ENCODE measurements at regions not wholly inside any gene's neighbourhood (a gene's known extent, or its start where the extent isn't known, plus 50 kb on each side); places are given as distances from the start of the nearest gene placed in this dataset.

GRCh38 chr4:123615901-123616300 is 219.3 kb downstream of the SPRY1 start:
- Histone ChIP-seq H3K4me3 (ENCODE audit: low read length) (no peak overlapping the region), H3K27ac (ENCODE audit: low read length) (no peak overlapping the region), H3K4me1 (ENCODE audit: control insufficient read depth, insufficient read depth, low read length) (peaks cover 6% of the 10 kb centered on the region), H3K27me3 (ENCODE audit: control insufficient read depth, insufficient read depth, low read length) (no peaks in the 10 kb centered on the region), H3K36me3 (ENCODE audit: control insufficient read depth, insufficient read depth, low read length) (no peaks in the 10 kb centered on the region), H3K9me3 (ENCODE audit: control insufficient read depth, low read depth, low read length) (no peaks in the 10 kb centered on the region)
- 100% methylated on average over 1 of the region's 2 CpGs for WGBS (ENCODE audit: insufficient coverage, low lambda C conversion rate)
- DNase-seq, result no peak

- Histone ChIP-seq H3K4me3 (ENCODE audit: low read length) (no peak overlapping the region), H3K4me1 (ENCODE audit: control insufficient read depth, insufficient read depth, low read length) (peaks cover 6% of the 10 kb centered on the region), H3K9me3 (ENCODE audit: control insufficient read depth, low read depth, low read length) (no peaks in the 10 kb centered on the region), H3K27me3 (ENCODE audit: control insufficient read depth, insufficient read depth, low read length) (no peaks in the 10 kb centered on the region), H3K27ac (ENCODE audit: low read length) (no peak overlapping the region), H3K36me3 (ENCODE audit: control insufficient read depth, insufficient read depth, low read length) (no peaks in the 10 kb centered on the region)
- DNase-seq, result peak; percentile 64 to 76
- WGBS (ENCODE audit: insufficient coverage, low lambda C conversion rate), result no CpG with 5 or more reads among the region's 6 CpGs
These were observed 220.4 kb downstream of the SPRY1 start for GRCh38 chr4:123616951-123617461.

- Histone ChIP-seq H3K4me1 (ENCODE audit: control insufficient read depth, insufficient read depth, low read length) (peaks cover 6% of the 10 kb centered on the region), H3K27me3 (ENCODE audit: control insufficient read depth, insufficient read depth, low read length) (no peaks in the 10 kb centered on the region), H3K4me3 (ENCODE audit: low read length) (no peak overlapping the region), H3K9me3 (ENCODE audit: control insufficient read depth, low read depth, low read length) (no peaks in the 10 kb centered on the region), H3K27ac (ENCODE audit: low read length) (no peak overlapping the region), H3K36me3 (ENCODE audit: control insufficient read depth, insufficient read depth, low read length) (no peaks in the 10 kb centered on the region)
- WGBS (ENCODE audit: insufficient coverage, low lambda C conversion rate), result no CpG with 5 or more reads among the region's 1 CpG
- no peak for DNase-seq
These were observed 221.2 kb downstream of the SPRY1 start for GRCh38 chr4:123617791-123618190.

GRCh38 chr4:123618606-123619005 is 222.0 kb downstream of the SPRY1 start:
- H3K36me3 ChIP-seq (ENCODE audit: control insufficient read depth, insufficient read depth, low read length), result no peaks in the 10 kb centered on the region
- peaks cover 6% of the 10 kb centered on the region for H3K4me1 ChIP-seq (ENCODE audit: control insufficient read depth, insufficient read depth, low read length)
- no peak overlapping the region for H3K27ac ChIP-seq (ENCODE audit: low read length)
- H3K4me3 ChIP-seq (ENCODE audit: low read length), result no peak overlapping the region
- WGBS (ENCODE audit: insufficient coverage, low lambda C conversion rate), result no CpG with 5 or more reads among the region's 1 CpG
- peak in 1 of 2 donors; percentile 52 for DNase-seq
- no peaks in the 10 kb centered on the region for H3K27me3 ChIP-seq (ENCODE audit: control insufficient read depth, insufficient read depth, low read length)
- no peaks in the 10 kb centered on the region for H3K9me3 ChIP-seq (ENCODE audit: control insufficient read depth, low read depth, low read length)

GRCh38 chr4:123619326-123619725 is 222.7 kb downstream of the SPRY1 start:
- WGBS (ENCODE audit: insufficient coverage, low lambda C conversion rate), result 14% methylated on average over 1 of the region's 1 CpG
- Histone ChIP-seq H3K4me3 (ENCODE audit: low read length) (no peak overlapping the region), H3K4me1 (ENCODE audit: control insufficient read depth, insufficient read depth, low read length) (peaks cover 6% of the 10 kb centered on the region), H3K27me3 (ENCODE audit: control insufficient read depth, insufficient read depth, low read length) (no peaks in the 10 kb centered on the region), H3K27ac (ENCODE audit: low read length) (no peak overlapping the region), H3K36me3 (ENCODE audit: control insufficient read depth, insufficient read depth, low read length) (no peaks in the 10 kb centered on the region), H3K9me3 (ENCODE audit: control insufficient read depth, low read depth, low read length) (no peaks in the 10 kb centered on the region)
- DNase-seq, result no peak

- no peaks in the 10 kb centered on the region for H3K27me3 ChIP-seq (ENCODE audit: control insufficient read depth, insufficient read depth, low read length)
- no peak overlapping the region for H3K27ac ChIP-seq (ENCODE audit: low read length)
- H3K36me3 ChIP-seq (ENCODE audit: control insufficient read depth, insufficient read depth, low read length), result no peaks in the 10 kb centered on the region
- H3K4me1 ChIP-seq (ENCODE audit: control insufficient read depth, insufficient read depth, low read length), result peaks cover 6% of the 10 kb centered on the region
- H3K4me3 ChIP-seq (ENCODE audit: low read length), result no peak overlapping the region
- no peaks in the 10 kb centered on the region for H3K9me3 ChIP-seq (ENCODE audit: control insufficient read depth, low read depth, low read length)
- DNase-seq, result no peak
These were observed 223.3 kb downstream of the SPRY1 start for GRCh38 chr4:123619895-123620294.

- H3K4me3 ChIP-seq (ENCODE audit: low read length), result no peak overlapping the region
- peaks cover 6% of the 10 kb centered on the region for H3K4me1 ChIP-seq (ENCODE audit: control insufficient read depth, insufficient read depth, low read length)
- H3K27me3 ChIP-seq (ENCODE audit: control insufficient read depth, insufficient read depth, low read length), result no peaks in the 10 kb centered on the region
- H3K36me3 ChIP-seq (ENCODE audit: control insufficient read depth, insufficient read depth, low read length), result no peaks in the 10 kb centered on the region
- 80% methylated on average over 1 of the region's 5 CpGs for WGBS (ENCODE audit: insufficient coverage, low lambda C conversion rate)
- peak in 1 of 2 donors; percentile 75 for DNase-seq
- no peaks in the 10 kb centered on the region for H3K9me3 ChIP-seq (ENCODE audit: control insufficient read depth, low read depth, low read length)
- H3K27ac ChIP-seq (ENCODE audit: low read length), result no peak overlapping the region
These were observed 224.6 kb downstream of the SPRY1 start for GRCh38 chr4:123621072-123621705.

GRCh38 chr4:123622572-123622971 is 226.0 kb downstream of the SPRY1 start:
- H3K27ac ChIP-seq (ENCODE audit: low read length), result no peak overlapping the region

GRCh38 chr4:123623611-123624010 is 227.0 kb downstream of the SPRY1 start:
- no peak for DNase-seq
- H3K27ac ChIP-seq (ENCODE audit: low read length), result no peak overlapping the region
- H3K36me3 ChIP-seq (ENCODE audit: control insufficient read depth, insufficient read depth, low read length), result no peaks in the 10 kb centered on the region
- peaks cover 6% of the 10 kb centered on the region for H3K4me1 ChIP-seq (ENCODE audit: control insufficient read depth, insufficient read depth, low read length)
- no peaks in the 10 kb centered on the region for H3K9me3 ChIP-seq (ENCODE audit: control insufficient read depth, low read depth, low read length)
- no peak overlapping the region for H3K4me3 ChIP-seq (ENCODE audit: low read length)
- no CpG with 5 or more reads among the region's 1 CpG for WGBS (ENCODE audit: insufficient coverage, low lambda C conversion rate)
- no peaks in the 10 kb centered on the region for H3K27me3 ChIP-seq (ENCODE audit: control insufficient read depth, insufficient read depth, low read length)

More at GRCh38 chr4:123622572-123622971, 226.0 kb downstream of the SPRY1 start:
- WGBS (ENCODE audit: insufficient coverage, low lambda C conversion rate), result no CpG with 5 or more reads among the region's 1 CpG
- H3K9me3 ChIP-seq (ENCODE audit: control insufficient read depth, low read depth, low read length), result no peaks in the 10 kb centered on the region
- no peak for DNase-seq
- H3K27me3 ChIP-seq (ENCODE audit: control insufficient read depth, insufficient read depth, low read length), result no peaks in the 10 kb centered on the region
- no peaks in the 10 kb centered on the region for H3K36me3 ChIP-seq (ENCODE audit: control insufficient read depth, insufficient read depth, low read length)
- peaks cover 6% of the 10 kb centered on the region for H3K4me1 ChIP-seq (ENCODE audit: control insufficient read depth, insufficient read depth, low read length)
- H3K4me3 ChIP-seq (ENCODE audit: low read length), result no peak overlapping the region

- H3K36me3 ChIP-seq (ENCODE audit: control insufficient read depth, insufficient read depth, low read length), result no peaks in the 10 kb centered on the region
- H3K4me3 ChIP-seq (ENCODE audit: low read length), result no peak overlapping the region
- H3K9me3 ChIP-seq (ENCODE audit: control insufficient read depth, low read depth, low read length), result no peaks in the 10 kb centered on the region
- WGBS (ENCODE audit: insufficient coverage, low lambda C conversion rate), result no CpG with 5 or more reads among the region's 1 CpG
- DNase-seq, result no peak
- H3K4me1 ChIP-seq (ENCODE audit: control insufficient read depth, insufficient read depth, low read length), result peaks cover 4% of the 10 kb centered on the region
- no peak overlapping the region for H3K27ac ChIP-seq (ENCODE audit: low read length)
- no peaks in the 10 kb centered on the region for H3K27me3 ChIP-seq (ENCODE audit: control insufficient read depth, insufficient read depth, low read length)
These were observed 228.4 kb downstream of the SPRY1 start for GRCh38 chr4:123624959-123625358.

GRCh38 chr4:123628288-123628687 is 231.7 kb downstream of the SPRY1 start:
- WGBS (ENCODE audit: insufficient coverage, low lambda C conversion rate), result no CpG with 5 or more reads among the region's 1 CpG
- H3K9me3 ChIP-seq (ENCODE audit: control insufficient read depth, low read depth, low read length), result no peaks in the 10 kb centered on the region
- H3K36me3 ChIP-seq (ENCODE audit: control insufficient read depth, insufficient read depth, low read length), result no peaks in the 10 kb centered on the region
- H3K27ac ChIP-seq (ENCODE audit: low read length), result no peak overlapping the region
- no peaks in the 10 kb centered on the region for H3K27me3 ChIP-seq (ENCODE audit: control insufficient read depth, insufficient read depth, low read length)
- H3K4me3 ChIP-seq (ENCODE audit: low read length), result no peak overlapping the region
- no peaks in the 10 kb centered on the region for H3K4me1 ChIP-seq (ENCODE audit: control insufficient read depth, insufficient read depth, low read length)
- DNase-seq, result no peak

Measured in large intestine (tissue), 3 donors.